HG03103 (cell line): ENCODE measurements at regions not wholly inside any gene's neighbourhood (a gene's known extent, or its start where the extent isn't known, plus 50 kb on each side); places are given as distances from the start of the nearest gene placed in this dataset.
"Not testable (repeated sequence)": the region's sequence is repeated elsewhere in the genome, so short reads cannot be mapped to it uniquely, and the experiment has no call there.

Source experiments
- ATAC-seq: cut with Tn5 transposase; IDR thresholded peaks from one replicate; pipeline ENCODE4 v1.9.1; 2021; ENCODE audit warnings: low read depth; ENCODE audit not compliant: unreplicated experiment

- ATAC-seq, result no peak
Measured at GRCh38 chr22:47888817-47889216, 1126.4 kb downstream of the TBC1D22A start.

GRCh38 chr22:47884775-47885174 lies 1122.3 kb downstream of the TBC1D22A start:
- ATAC-seq, result no peak

GRCh38 chr22:47884200-47884599 lies 1121.8 kb downstream of the TBC1D22A start:
- ATAC-seq, result no peak

- ATAC-seq, result no peak
Measured at GRCh38 chr22:47883757-47884156, 1121.3 kb downstream of the TBC1D22A start.

- no peak for ATAC-seq
Measured at GRCh38 chr22:47879346-47879745, 1116.9 kb downstream of the TBC1D22A start.

- no peak for ATAC-seq
Measured at GRCh38 chr22:47878460-47878859, 1116.0 kb downstream of the TBC1D22A start.

- ATAC-seq, result no peak
Measured at GRCh38 chr22:47872761-47873535, 1110.5 kb downstream of the TBC1D22A start.

- ATAC-seq, result no peak
Measured at GRCh38 chr22:47865626-47866025, 1103.2 kb downstream of the TBC1D22A start.

GRCh38 chr22:47862394-47862793 lies 1099.9 kb downstream of the TBC1D22A start:
- ATAC-seq, result no peak

- not testable (repeated sequence) for ATAC-seq
Measured at GRCh38 chr22:47860907-47861306, 1098.5 kb downstream of the TBC1D22A start.

- ATAC-seq, result no peak
Measured at GRCh38 chr22:47859881-47860525, 1097.6 kb downstream of the TBC1D22A start.

- no peak for ATAC-seq
Measured at GRCh38 chr22:47858773-47859306, 1096.4 kb downstream of the TBC1D22A start.

- ATAC-seq, result no peak
Measured at GRCh38 chr22:47854680-47855079, 1092.2 kb downstream of the TBC1D22A start.

GRCh38 chr22:47854251-47854650 lies 1091.8 kb downstream of the TBC1D22A start:
- no peak for ATAC-seq

GRCh38 chr22:47853750-47854149 lies 1091.3 kb downstream of the TBC1D22A start:
- ATAC-seq, result no peak

- no peak for ATAC-seq
Measured at GRCh38 chr22:47851586-47851985, 1089.1 kb downstream of the TBC1D22A start.

GRCh38 chr22:47850644-47851151 lies 1088.2 kb downstream of the TBC1D22A start:
- no peak for ATAC-seq

- no peak for ATAC-seq
Measured at GRCh38 chr22:47849576-47849975, 1087.1 kb downstream of the TBC1D22A start.

- no peak for ATAC-seq
Measured at GRCh38 chr22:47848184-47848920, 1085.9 kb downstream of the TBC1D22A start.

GRCh38 chr22:47847131-47847890 lies 1084.9 kb downstream of the TBC1D22A start:
- ATAC-seq, result no peak
